Stomach (tissue), 8 donors: ENCODE measurements at regions not wholly inside any gene's neighbourhood (a gene's known extent, or its start where the extent isn't known, plus 50 kb on each side); places are given as distances from the start of the nearest gene placed in this dataset.

Source experiments
- DNase-seq, 2 donors: peaks; one replicate each; pipeline versions ENCODE4 v3.0.0 to v3.0.0-alpha.2; 2013 to 2019
- H3K27ac ChIP-seq, 5 donors: fragments of 200-600 bp in 4 of 5; sonication (generic) in 4 of 5; one replicate each; pipeline ENCODE4 v1.5.1; 2013 to 2019; ENCODE audit warnings: mild to moderate bottlenecking in 1 of 5, moderate library complexity in 1 of 5
- H3K27me3 ChIP-seq, 3 donors: fragments of 200-600 bp; sonication (generic); one replicate each; pipeline ENCODE4 v1.5.1; 2017 to 2019; ENCODE audit warnings: mixed run types in 1 of 3
- H3K36me3 ChIP-seq, 4 donors: fragments of 200-600 bp; sonication (generic); 1 replicate in 3 of 4; 2 replicates in 1 of 4; pipeline ENCODE4 v1.5.1; 2016 to 2019
- H3K4me1 ChIP-seq, 4 donors: fragments of 200-600 bp; sonication (generic); one replicate each; pipeline ENCODE4 v1.5.1; 2016 to 2019
- H3K4me3 ChIP-seq, 4 donors: fragments of 200-600 bp; sonication (generic) in 3 of 4; one replicate each; pipeline ENCODE4 v1.5.1; 2016 to 2019; ENCODE audit warnings: mild to moderate bottlenecking in 1 of 4
- H3K9me3 ChIP-seq, 4 donors: fragments of 200-600 bp; sonication (generic); one replicate each; pipeline ENCODE4 v1.5.1; 2016 to 2019
- CTCF ChIP-seq, 7 experiments: fragments of 450-650 bp in 4 of 7; fragments of 200-600 bp in 3 of 7; sonication (generic) in 3 of 7; IDR thresholded peaks; one replicate each; pipeline ENCODE4 v1.5.1; 2016 to 2019; ENCODE audit warnings: antibody characterized with exemption in 7 of 7, control low read depth in 2 of 7, mild to moderate bottlenecking in 1 of 7
- EP300 ChIP-seq: sonication (generic); formaldehyde crosslinking; IDR thresholded peaks from one replicate; pipeline ENCODE4 v1.6.1; 2017; ENCODE audit warnings: antibody characterized with exemption
- POLR2A ChIP-seq, 4 donors: fragments of 450-650 bp; IDR thresholded peaks; one replicate each; pipeline ENCODE4 v1.6.1; 2016; ENCODE audit warnings: antibody characterized with exemption in 4 of 4, control low read depth in 2 of 4, mild to moderate bottlenecking in 1 of 4, moderate library complexity in 1 of 4
- POLR2AphosphoS5 ChIP-seq, 3 donors: sonication (generic); formaldehyde crosslinking; IDR thresholded peaks; one replicate each; pipeline ENCODE4 v1.6.1; 2016; ENCODE audit warnings: antibody characterized with exemption in 3 of 3
- WGBS, 5 donors: extraction: QIAGEN DNeasy Blood & Tissue Kit in 3 of 5; methylation state at CpG; one replicate each; pipeline versions ENCODE4 v1.1.5 to v1.1.7; 2013 to 2018; 5-methylcytosine and 5-hydroxymethylcytosine counted together
- intact Hi-C: fragments of 100-400 bp; cut with DNase I; formaldehyde crosslinking; loops from one replicate; pipeline ENCODE4 v1.15.1; 2023; ENCODE audit warnings: low total_unique reads
- donor health status: healthy with polysubstance abuse.
- donor health status: Bipolar disorder and iron deficiency.
- donor health status: healthy.

GRCh38 chr2:573805-574392, 103.3 kb downstream of the TMEM18 start:
- TF ChIP-seq POLR2A (IDR thresholded peaks at IDR 0.05): no peak
- TF ChIP-seq EP300: no peak
- TF ChIP-seq CTCF (IDR thresholded peaks at IDR 0.05): no peak
- no peak for TF ChIP-seq POLR2AphosphoS5 (IDR thresholded peaks at IDR 0.05)
- peaks cover 0 to 30% (median 17%) of the 10 kb centered on the region in 4 donors for H3K9me3 ChIP-seq
- no peak overlapping the region for H3K27ac ChIP-seq
- no peak overlapping the region for H3K4me3 ChIP-seq
- no peaks in the 10 kb centered on the region for H3K4me1 ChIP-seq
- H3K36me3 ChIP-seq: no peaks in the 10 kb centered on the region
- peaks cover 0 to 5% (median 0%) of the 10 kb centered on the region in 3 donors for H3K27me3 ChIP-seq
- WGBS, 5 donors: 62 to 68% (median 66%) methylated on average over 6 of the region's 6 CpGs
- DNase-seq: no peak
- intact Hi-C loops: no loop called here

- peaks cover 0 to 5% (median 0%) of the 10 kb centered on the region in 3 donors for H3K27me3 ChIP-seq
- H3K36me3 ChIP-seq: no peaks in the 10 kb centered on the region
- H3K27ac ChIP-seq: no peak overlapping the region
- no peak overlapping the region for H3K4me3 ChIP-seq
- intact Hi-C loops: no loop called here
- H3K4me1 ChIP-seq: no peaks in the 10 kb centered on the region
- H3K9me3 ChIP-seq: peaks cover 0 to 30% (median 17%) of the 10 kb centered on the region in 4 donors
- DNase-seq: no peak
- TF ChIP-seq CTCF (IDR thresholded peaks at IDR 0.05) (no peak), POLR2AphosphoS5 (IDR thresholded peaks at IDR 0.05) (no peak), EP300 (no peak), POLR2A (IDR thresholded peaks at IDR 0.05) (no peak)
- WGBS, 5 donors: 81 to 86% (median 84%) methylated on average over 9 of the region's 9 CpGs
These were observed 104.2 kb downstream of the TMEM18 start for GRCh38 chr2:573025-573424.

- H3K27ac ChIP-seq: no peak overlapping the region
- intact Hi-C loops: no loop called here
- H3K27me3 ChIP-seq: peaks cover 0 to 17% (median 0%) of the 10 kb centered on the region in 3 donors
- no peaks in the 10 kb centered on the region for H3K36me3 ChIP-seq
- TF ChIP-seq EP300 (no peak), CTCF (IDR thresholded peaks at IDR 0.05) (no peak), POLR2A (IDR thresholded peaks at IDR 0.05) (no peak), POLR2AphosphoS5 (IDR thresholded peaks at IDR 0.05) (no peak)
- DNase-seq: no peak
- H3K4me1 ChIP-seq: no peaks in the 10 kb centered on the region
- 61 to 83% (median 74%) methylated on average over 3 of the region's 3 CpGs for WGBS, 5 donors
- H3K4me3 ChIP-seq: no peak overlapping the region
- H3K9me3 ChIP-seq: peaks cover 0 to 15% (median 7%) of the 10 kb centered on the region in 4 donors
These were observed 107.5 kb downstream of the TMEM18 start for GRCh38 chr2:569681-570080.

- TF ChIP-seq CTCF (IDR thresholded peaks at IDR 0.05) (no peak), EP300 (no peak)
- peaks cover 0 to 15% (median 6%) of the 10 kb centered on the region in 4 donors for H3K9me3 ChIP-seq
- WGBS, 5 donors: 61 to 75% (median 72%) methylated on average over 4 of the region's 4 CpGs
- H3K36me3 ChIP-seq: no peaks in the 10 kb centered on the region
- H3K4me1 ChIP-seq: no peaks in the 10 kb centered on the region
- peaks cover 0 to 20% (median 0%) of the 10 kb centered on the region in 3 donors for H3K27me3 ChIP-seq
- H3K4me3 ChIP-seq: no peak overlapping the region
- intact Hi-C loops: no loop called here
- DNase-seq: no peak
- H3K27ac ChIP-seq: peak overlapping the region in 1 of 5 donors; percentile 30
These were observed 108.5 kb downstream of the TMEM18 start for GRCh38 chr2:568639-569235.
